GM10248 (cell line): ENCODE measurements at regions not wholly inside any gene's neighbourhood (a gene's known extent, or its start where the extent isn't known, plus 50 kb on each side); places are given as distances from the start of the nearest gene placed in this dataset.

Source experiments
- CTCF ChIA-PET: fragments of 300-600 bp; sonication (Branson Sonifier 250); formaldehyde crosslinking; extraction: SDS; loops from one replicate; lab custom pipeline; 2021; ENCODE audit warnings: antibody characterized with exemption; lab: Yijun Ruan, JAX
- POLR2A ChIA-PET: fragments of 350-650 bp; sonication (Branson Sonifier 250); formaldehyde crosslinking; extraction: SDS; loops from one replicate; lab custom pipeline; 2020; ENCODE audit warnings: antibody characterized with exemption; lab: Yijun Ruan, JAX
- DNase-seq: peaks from one replicate; pipeline ENCODE4 v3.0.0; 2012; ENCODE audit errors: extremely low spot score
- CTCF ChIP-seq: IDR thresholded peaks from 2 replicates; pipeline ENCODE4 v1.5.1; 2012; ENCODE audit warnings: mild to moderate bottlenecking, low read depth; ENCODE audit errors: extremely low read depth, missing control alignments, control extremely low read depth

- TF ChIP-seq CTCF: no peak
- POLR2A ChIA-PET: no interaction called here
- DNase-seq: no peak
- CTCF ChIA-PET: no interaction called here
Measured at GRCh38 chr3:63026722-63027121, 151.5 kb upstream of the CADPS start.

GRCh38 chr3:63029326-63029725 lies 154.1 kb upstream of the CADPS start:
- POLR2A ChIA-PET: no interaction called here
- CTCF ChIA-PET: interaction anchor here (1.2 kb wide), 1 partner anchor 10 kb away, joined by 3 read pairs; no protein-coding TSS in a partner anchor
- TF ChIP-seq CTCF: no peak
- DNase-seq: no peak

DNA sequence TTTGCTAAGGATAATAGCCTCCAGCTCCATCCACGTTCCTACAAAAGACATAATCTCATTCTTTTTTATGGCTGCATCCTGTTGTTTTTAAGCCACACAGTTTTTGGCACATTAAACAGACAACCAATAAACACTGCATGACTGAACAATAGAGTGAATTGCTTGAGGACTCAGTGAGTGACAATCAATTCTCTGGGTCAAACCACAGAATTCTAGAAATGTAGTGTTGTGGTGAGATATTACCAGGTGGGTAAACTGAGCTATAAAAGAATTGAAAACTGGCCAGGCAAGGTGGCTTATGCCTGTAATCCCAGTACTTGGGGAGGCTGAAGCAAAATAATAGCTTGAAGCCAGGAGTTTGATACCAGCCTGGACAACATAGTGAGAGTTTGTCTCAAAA lies 154.7 kb upstream of the CADPS start:
- no peak for DNase-seq
- ChIA-PET POLR2A (no interaction called here), CTCF (interaction anchor here (1.2 kb wide), 1 partner anchor 10 kb away, joined by 3 read pairs; no protein-coding TSS in a partner anchor)
- TF ChIP-seq CTCF: no peak

- no peak for DNase-seq
- ChIA-PET POLR2A (no interaction called here), CTCF (interaction anchor here (1.2 kb wide), 2 partner anchors 11 to 12 kb away, joined by 3 read pairs; no protein-coding TSS in a partner anchor)
- TF ChIP-seq CTCF: no peak
Measured at GRCh38 chr3:63030666-63031065, 155.4 kb upstream of the CADPS start.

- no peak for TF ChIP-seq CTCF
- CTCF ChIA-PET: no interaction called here
- POLR2A ChIA-PET: no interaction called here
Measured at GRCh38 chr3:63032881-63033280, 157.7 kb upstream of the CADPS start.

GRCh38 chr3:63034101-63034500 lies 158.9 kb upstream of the CADPS start:
- no peak for DNase-seq
- ChIA-PET CTCF (no interaction called here), POLR2A (no interaction called here)
- TF ChIP-seq CTCF: no peak

More at GRCh38 chr3:63032881-63033280, 157.7 kb upstream of the CADPS start:
- DNase-seq: no peak

GRCh38 chr3:63037116-63037515 lies 161.9 kb upstream of the CADPS start:
- POLR2A ChIA-PET: no interaction called here
- TF ChIP-seq CTCF: no peak

More at GRCh38 chr3:63037116-63037515, 161.9 kb upstream of the CADPS start:
- no peak for DNase-seq
- CTCF ChIA-PET: no interaction called here
